Keratinocyte (primary cell): ENCODE measurements at regions not wholly inside any gene's neighbourhood (a gene's known extent, or its start where the extent isn't known, plus 50 kb on each side); places are given as distances from the start of the nearest gene placed in this dataset.

Experiments used
- DNase-seq: peaks from one replicate; pipeline ENCODE4 v3.0.0-alpha.2; 2011; ENCODE audit warnings: low read depth, missing footprints, low spot score
- FAIRE-seq: peaks from 2 replicates; lab custom pipeline; 2011; peaks lifted over from hg19 to GRCh38; lab: Jason Lieb, UNC
- H2AFZ ChIP-seq: 2 replicates; pipeline ENCODE4 v1.6.0; 2012; ENCODE audit warnings: low read length, control low read depth, inconsistent platforms; ENCODE audit not compliant: control insufficient read depth
- H3K27ac ChIP-seq: 2 replicates; pipeline ENCODE4 v1.5.1; 2011; ENCODE audit warnings: low read length; ENCODE audit not compliant: control insufficient read depth, insufficient read depth
- H3K27me3 ChIP-seq: 3 replicates; pipeline ENCODE4 v1.6.0; 2011; ENCODE audit warnings: low read length; ENCODE audit not compliant: control insufficient read depth, insufficient read depth; ENCODE audit errors: extremely low read depth
- H3K36me3 ChIP-seq, 2 experiments: 2 replicates in 1 of 2; 3 replicates in 1 of 2; pipeline ENCODE4 v1.5.1; 2011; ENCODE audit warnings: low read length in 2 of 2, mild to moderate bottlenecking in 1 of 2; ENCODE audit not compliant: control insufficient read depth in 2 of 2, insufficient read depth in 2 of 2; ENCODE audit errors: extremely low read depth in 1 of 2
- H3K4me1 ChIP-seq: 3 replicates; pipeline ENCODE4 v1.5.1; 2011; ENCODE audit warnings: low read length; ENCODE audit not compliant: control insufficient read depth, insufficient read depth; ENCODE audit errors: extremely low read depth
- H3K4me2 ChIP-seq: 3 replicates; pipeline ENCODE4 v1.6.0; 2011; ENCODE audit warnings: low read depth, low read length; ENCODE audit not compliant: control insufficient read depth, insufficient read depth; ENCODE audit errors: extremely low read depth
- H3K4me3 ChIP-seq, 3 experiments: fragments of 200-600 bp in 1 of 3; sonication (generic) in 1 of 3; 2 replicates in 2 of 3; 3 replicates in 1 of 3; pipeline ENCODE4 v1.5.1; 2011 to 2016; ENCODE audit warnings: low read length in 3 of 3, mild to moderate bottlenecking in 3 of 3, control low read depth in 2 of 3, inconsistent platforms in 1 of 3, low read depth in 1 of 3, mixed read lengths in 1 of 3, mixed run types in 1 of 3, moderate library complexity in 1 of 3; ENCODE audit not compliant: control insufficient read depth in 2 of 3, insufficient read depth in 2 of 3; ENCODE audit errors: extremely low read depth in 1 of 3
- H3K79me2 ChIP-seq: 2 replicates; pipeline ENCODE4 v1.6.0; 2012; ENCODE audit warnings: low read length; ENCODE audit not compliant: control insufficient read depth, insufficient read depth
- H3K9ac ChIP-seq: 3 replicates; pipeline ENCODE4 v1.6.0; 2011; ENCODE audit warnings: low read length; ENCODE audit not compliant: control insufficient read depth, insufficient read depth; ENCODE audit errors: extremely low read depth
- H3K9me1 ChIP-seq: 3 replicates; pipeline ENCODE4 v1.6.0; 2011; ENCODE audit warnings: low read length; ENCODE audit not compliant: control insufficient read depth, insufficient read depth; ENCODE audit errors: extremely low read depth
- H3K9me3 ChIP-seq: 2 replicates; pipeline ENCODE4 v1.5.1; 2012; ENCODE audit warnings: low read depth, low read length; ENCODE audit not compliant: control insufficient read depth
- H4K20me1 ChIP-seq: 3 replicates; pipeline ENCODE4 v1.6.0; 2011; ENCODE audit warnings: low read length; ENCODE audit not compliant: control insufficient read depth, insufficient read depth; ENCODE audit errors: extremely low read depth
- EZH2 ChIP-seq: IDR thresholded peaks from one replicate; pipeline ENCODE4 v1.6.1; 2012; ENCODE audit warnings: inconsistent platforms, mild to moderate bottlenecking, low read length, moderate library complexity
- dilution Hi-C: fragments of 300-500 bp; cut with MboI; formaldehyde crosslinking; loops from one replicate; pipeline ENCODE4 v1.7.0; 2020; ENCODE audit warnings: low sequenced_read_pairs; ENCODE audit not compliant: extremely low pct_ligation_motif_present
- TF ChIP-seq, protein P1 (sequence below), 3 experiments: IDR thresholded peaks in 1 of 3; conservative IDR thresholded peaks in 1 of 3; optimal IDR thresholded peaks in 1 of 3; 2 replicates in 2 of 3; 3 replicates in 1 of 3; pipeline versions ENCODE3 to v1.5.1; 2011; ENCODE audit warnings: low read length in 3 of 3, mild to moderate bottlenecking in 3 of 3, moderate library complexity in 2 of 3, control low read depth in 1 of 3, inconsistent platforms in 1 of 3; ENCODE audit not compliant: insufficient read depth in 2 of 3; ENCODE audit errors: extremely low read depth in 1 of 3

DNA sequence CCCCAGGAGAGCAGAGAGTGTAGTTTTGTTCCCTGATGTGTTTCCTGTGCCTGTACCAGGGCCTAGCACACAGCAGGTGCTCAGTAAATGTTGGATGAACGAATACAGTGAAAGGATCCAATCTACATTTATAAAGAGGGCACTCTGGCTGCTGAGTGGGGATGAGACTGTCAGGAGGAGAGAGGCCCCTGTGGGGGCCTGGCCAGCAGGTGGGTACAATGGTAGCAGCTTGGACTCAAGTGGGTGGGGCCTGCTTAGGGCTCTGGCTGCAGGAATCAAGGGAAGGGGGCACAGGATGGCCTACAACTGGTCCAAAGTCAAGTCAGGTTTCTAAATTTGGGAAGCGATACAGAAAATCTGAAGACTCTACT, 156.6 kb upstream of the GRK3 start:
- no peak overlapping the region for H3K9ac ChIP-seq
- peaks cover 26% of the 10 kb centered on the region for H3K79me2 ChIP-seq
- no peak for DNase-seq
- peaks cover 10% of the 10 kb centered on the region for H3K4me1 ChIP-seq
- H2AFZ ChIP-seq, result no peak overlapping the region
- H3K9me1 ChIP-seq, result no peaks in the 10 kb centered on the region
- dilution Hi-C loops, result no loop called here
- no peaks in the 10 kb centered on the region for H3K27me3 ChIP-seq
- no peaks in the 10 kb centered on the region for H3K9me3 ChIP-seq
- no peak for FAIRE-seq
- no peaks in the 10 kb centered on the region for H3K36me3 ChIP-seq
- H3K27ac ChIP-seq, result no peak overlapping the region
- no peak overlapping the region for H3K4me2 ChIP-seq
- peaks cover under 1% of the 10 kb centered on the region for H4K20me1 ChIP-seq
- no peak overlapping the region for H3K4me3 ChIP-seq
- TF ChIP-seq, protein P1, sequence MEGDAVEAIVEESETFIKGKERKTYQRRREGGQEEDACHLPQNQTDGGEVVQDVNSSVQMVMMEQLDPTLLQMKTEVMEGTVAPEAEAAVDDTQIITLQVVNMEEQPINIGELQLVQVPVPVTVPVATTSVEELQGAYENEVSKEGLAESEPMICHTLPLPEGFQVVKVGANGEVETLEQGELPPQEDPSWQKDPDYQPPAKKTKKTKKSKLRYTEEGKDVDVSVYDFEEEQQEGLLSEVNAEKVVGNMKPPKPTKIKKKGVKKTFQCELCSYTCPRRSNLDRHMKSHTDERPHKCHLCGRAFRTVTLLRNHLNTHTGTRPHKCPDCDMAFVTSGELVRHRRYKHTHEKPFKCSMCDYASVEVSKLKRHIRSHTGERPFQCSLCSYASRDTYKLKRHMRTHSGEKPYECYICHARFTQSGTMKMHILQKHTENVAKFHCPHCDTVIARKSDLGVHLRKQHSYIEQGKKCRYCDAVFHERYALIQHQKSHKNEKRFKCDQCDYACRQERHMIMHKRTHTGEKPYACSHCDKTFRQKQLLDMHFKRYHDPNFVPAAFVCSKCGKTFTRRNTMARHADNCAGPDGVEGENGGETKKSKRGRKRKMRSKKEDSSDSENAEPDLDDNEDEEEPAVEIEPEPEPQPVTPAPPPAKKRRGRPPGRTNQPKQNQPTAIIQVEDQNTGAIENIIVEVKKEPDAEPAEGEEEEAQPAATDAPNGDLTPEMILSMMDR (optimal IDR thresholded peaks at IDR 0.05 in 1 of 3, IDR thresholded peaks at IDR 0.05 in 1 of 3, conservative IDR thresholded peaks at IDR 0.05 in 1 of 3; ENCODE audit: extremely low read depth in 1 of 3, insufficient read depth in 2 of 3, low read length in 3 of 3), result no peak
- TF ChIP-seq EZH2, result no peak

GRCh38 chr22:25409240-25409639, 155.2 kb upstream of the GRK3 start:
- dilution Hi-C loops, result no loop called here
- DNase-seq (no peak), FAIRE-seq (no peak)
- Histone ChIP-seq H3K36me3 (no peaks in the 10 kb centered on the region), H3K79me2 (peaks cover 12% of the 10 kb centered on the region), H3K9me3 (peaks cover 3% of the 10 kb centered on the region), H3K4me3 (no peak overlapping the region), H3K27me3 (no peaks in the 10 kb centered on the region), H3K27ac (no peak overlapping the region), H3K4me2 (no peak overlapping the region), H3K4me1 (no peaks in the 10 kb centered on the region), H4K20me1 (no peaks in the 10 kb centered on the region), H2AFZ (no peak overlapping the region), H3K9ac (no peak overlapping the region), H3K9me1 (no peaks in the 10 kb centered on the region)
- TF ChIP-seq EZH2, result no peak

DNA sequence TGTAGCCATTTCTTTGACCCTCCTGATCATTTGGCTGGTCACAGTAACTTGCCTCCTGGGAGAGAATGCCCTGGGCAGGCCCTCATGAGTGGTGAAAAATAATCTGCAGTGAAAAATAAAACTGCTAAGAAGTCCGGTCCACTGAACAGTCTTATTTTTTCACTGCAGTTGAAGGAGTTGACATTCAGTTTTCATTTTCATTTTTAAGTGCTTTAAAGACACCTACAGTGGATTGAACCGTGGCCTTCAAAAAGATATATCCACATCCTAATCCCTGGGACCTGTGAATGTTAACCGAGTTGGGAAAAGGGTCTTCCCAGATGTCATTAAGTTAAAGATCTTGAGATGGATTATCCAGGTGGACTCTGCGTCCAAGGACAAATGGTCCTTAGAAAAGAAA, 153.6 kb upstream of the GRK3 start:
- Histone ChIP-seq H3K4me1 (no peaks in the 10 kb centered on the region), H3K9ac (no peak overlapping the region), H3K36me3 (no peaks in the 10 kb centered on the region), H3K27ac (no peak overlapping the region), H3K9me3 (peaks cover 3% of the 10 kb centered on the region), H3K4me3 (no peak overlapping the region), H3K27me3 (peaks cover 4% of the 10 kb centered on the region), H2AFZ (no peak overlapping the region), H3K79me2 (no peaks in the 10 kb centered on the region), H4K20me1 (no peaks in the 10 kb centered on the region), H3K4me2 (no peak overlapping the region), H3K9me1 (no peaks in the 10 kb centered on the region)
- no peak for DNase-seq
- no peak for FAIRE-seq
- no peak for TF ChIP-seq EZH2
- TF ChIP-seq, protein P1 (optimal IDR thresholded peaks at IDR 0.05 in 1 of 3, IDR thresholded peaks at IDR 0.05 in 1 of 3, conservative IDR thresholded peaks at IDR 0.05 in 1 of 3; ENCODE audit: extremely low read depth in 1 of 3, insufficient read depth in 2 of 3, low read length in 3 of 3), result no peak
- dilution Hi-C loops, result no loop called here
